ENCODE measurements at regions not wholly inside any gene's neighbourhood (a gene's known extent, or its start where the extent isn't known, plus 50 kb on each side); places are given as distances from the start of the nearest gene placed in this dataset.

DNA sequence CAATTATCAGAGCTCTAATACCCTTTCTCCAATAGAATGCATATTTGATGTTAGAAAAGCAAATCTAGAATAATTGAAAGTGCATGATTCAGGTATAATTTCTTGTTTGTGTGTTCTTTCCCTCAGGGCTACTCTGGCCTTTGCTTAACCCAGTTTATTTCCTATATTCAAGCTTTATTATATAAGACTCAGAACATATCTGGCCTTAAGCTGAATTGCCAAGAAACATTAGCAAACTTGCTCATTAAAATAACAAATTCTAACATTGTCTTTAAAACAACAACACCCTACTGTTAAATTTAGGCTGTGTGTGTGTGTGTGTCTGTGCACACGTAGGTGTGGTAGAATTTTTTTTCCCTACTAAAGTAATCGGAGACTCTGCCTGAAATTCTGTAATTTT, 426.5 kb downstream of the UTRN start:
- Histone ChIP-seq H3K9me3 (no peaks in the 10 kb centered on the region), H3K4me1 (peaks cover 4% of the 10 kb centered on the region), H3K36me3 (no peaks in the 10 kb centered on the region), H3K27me3 (no peaks in the 10 kb centered on the region), H3K4me3 (ENCODE audit: low read depth, low read length) (no peak overlapping the region)
- DNase-seq: no peak
- TF ChIP-seq, protein P1, sequence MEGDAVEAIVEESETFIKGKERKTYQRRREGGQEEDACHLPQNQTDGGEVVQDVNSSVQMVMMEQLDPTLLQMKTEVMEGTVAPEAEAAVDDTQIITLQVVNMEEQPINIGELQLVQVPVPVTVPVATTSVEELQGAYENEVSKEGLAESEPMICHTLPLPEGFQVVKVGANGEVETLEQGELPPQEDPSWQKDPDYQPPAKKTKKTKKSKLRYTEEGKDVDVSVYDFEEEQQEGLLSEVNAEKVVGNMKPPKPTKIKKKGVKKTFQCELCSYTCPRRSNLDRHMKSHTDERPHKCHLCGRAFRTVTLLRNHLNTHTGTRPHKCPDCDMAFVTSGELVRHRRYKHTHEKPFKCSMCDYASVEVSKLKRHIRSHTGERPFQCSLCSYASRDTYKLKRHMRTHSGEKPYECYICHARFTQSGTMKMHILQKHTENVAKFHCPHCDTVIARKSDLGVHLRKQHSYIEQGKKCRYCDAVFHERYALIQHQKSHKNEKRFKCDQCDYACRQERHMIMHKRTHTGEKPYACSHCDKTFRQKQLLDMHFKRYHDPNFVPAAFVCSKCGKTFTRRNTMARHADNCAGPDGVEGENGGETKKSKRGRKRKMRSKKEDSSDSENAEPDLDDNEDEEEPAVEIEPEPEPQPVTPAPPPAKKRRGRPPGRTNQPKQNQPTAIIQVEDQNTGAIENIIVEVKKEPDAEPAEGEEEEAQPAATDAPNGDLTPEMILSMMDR (IDR thresholded peaks at IDR 0.05; ENCODE audit: low read depth, low read length): no peak

DNA sequence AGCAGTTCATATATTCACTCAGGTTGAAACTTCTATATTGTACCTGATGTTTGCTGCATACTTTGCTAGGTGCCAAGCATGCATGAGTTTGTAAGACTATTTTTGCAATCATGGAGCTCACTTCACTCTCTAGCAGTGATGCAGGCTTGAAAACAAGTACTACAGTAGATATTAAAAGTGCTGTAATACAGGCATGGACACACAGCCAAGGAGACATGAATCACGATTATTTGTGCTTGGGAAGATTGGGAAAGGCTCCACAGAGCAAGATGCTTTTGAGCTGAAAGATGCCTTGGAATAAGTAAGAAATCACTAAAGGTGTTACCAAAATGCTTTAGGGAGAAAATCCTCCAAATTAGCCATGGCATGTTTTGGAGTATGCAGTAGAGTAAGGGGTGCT, 427.4 kb downstream of the UTRN start:
- no peak for DNase-seq
- Histone ChIP-seq H3K27me3 (no peaks in the 10 kb centered on the region), H3K36me3 (no peaks in the 10 kb centered on the region), H3K4me3 (ENCODE audit: low read depth, low read length) (no peak overlapping the region), H3K4me1 (peaks cover 2% of the 10 kb centered on the region), H3K9me3 (no peaks in the 10 kb centered on the region)
- TF ChIP-seq, protein P1 (IDR thresholded peaks at IDR 0.05; ENCODE audit: low read depth, low read length): no peak

DNA sequence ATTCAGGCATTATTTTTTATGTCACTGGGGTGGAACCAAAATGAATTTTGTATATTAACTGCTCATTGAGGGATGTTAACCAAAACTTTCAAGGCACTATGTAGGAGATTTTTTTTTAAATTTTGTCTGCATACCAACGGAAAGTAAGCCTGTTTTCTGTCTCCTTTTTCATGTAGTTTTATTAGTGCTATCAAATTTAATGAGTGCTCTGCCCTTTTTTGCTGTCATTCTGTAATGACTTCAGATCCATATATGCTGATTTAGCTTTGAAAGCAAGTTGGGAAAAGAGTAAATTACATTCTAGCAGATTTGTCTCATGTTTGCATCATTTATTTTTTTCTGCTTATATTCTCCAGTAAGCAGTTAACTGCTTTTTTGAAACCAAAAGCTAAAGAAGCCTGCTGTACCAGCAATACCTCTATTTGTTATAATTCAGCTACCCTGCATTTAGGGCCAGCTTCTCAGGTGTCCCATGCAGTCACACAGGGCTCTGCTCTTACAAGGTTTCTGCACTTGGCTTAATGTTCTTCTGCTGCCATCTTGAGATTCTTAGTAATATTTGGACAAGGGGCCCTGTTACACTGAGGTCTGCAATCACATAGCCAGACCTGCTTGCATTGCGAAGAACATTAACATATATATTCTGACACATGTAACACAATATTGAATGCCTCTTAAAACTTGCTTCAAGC, 429.0 kb downstream of the UTRN start:
- DNase-seq: no peak
- no peaks in the 10 kb centered on the region for H3K9me3 ChIP-seq
- no peaks in the 10 kb centered on the region; the same call in 1 of the 2 replicates for H3K4me1 ChIP-seq
- H3K36me3 ChIP-seq: no peaks in the 10 kb centered on the region
- TF ChIP-seq, protein P1 (IDR thresholded peaks at IDR 0.05; ENCODE audit: low read depth, low read length): no peak
- H3K4me3 ChIP-seq (ENCODE audit: low read depth, low read length): no peak overlapping the region
- H3K27me3 ChIP-seq: no peaks in the 10 kb centered on the region

DNA sequence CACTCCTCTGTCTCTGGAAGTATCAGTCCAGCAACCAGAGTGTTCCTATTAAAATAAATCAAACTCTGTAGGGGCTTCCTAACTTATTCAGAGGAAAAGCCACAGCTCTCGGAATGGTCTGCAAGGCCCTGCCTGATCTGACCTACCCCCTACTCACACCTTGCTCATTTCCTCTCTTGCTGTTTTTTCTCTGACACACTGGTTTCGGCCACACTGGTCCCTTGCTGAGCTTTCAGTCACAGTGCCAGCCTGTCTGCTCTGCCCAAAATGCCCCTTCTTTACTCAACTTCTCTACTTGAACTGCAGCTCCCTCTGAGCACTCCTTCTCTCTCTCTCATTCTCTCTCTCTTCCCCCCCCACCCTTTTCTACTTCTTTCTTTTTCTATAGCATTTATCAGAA, 430.2 kb downstream of the UTRN start:
- H3K4me1 ChIP-seq: no peaks in the 10 kb centered on the region; the same call in 1 of the 2 replicates
- no peaks in the 10 kb centered on the region for H3K36me3 ChIP-seq
- no peaks in the 10 kb centered on the region for H3K27me3 ChIP-seq
- no peaks in the 10 kb centered on the region for H3K9me3 ChIP-seq
- no peak overlapping the region for H3K4me3 ChIP-seq (ENCODE audit: low read depth, low read length)
- no peak for DNase-seq
- TF ChIP-seq, protein P1 (IDR thresholded peaks at IDR 0.05; ENCODE audit: low read depth, low read length): no peak

DNA sequence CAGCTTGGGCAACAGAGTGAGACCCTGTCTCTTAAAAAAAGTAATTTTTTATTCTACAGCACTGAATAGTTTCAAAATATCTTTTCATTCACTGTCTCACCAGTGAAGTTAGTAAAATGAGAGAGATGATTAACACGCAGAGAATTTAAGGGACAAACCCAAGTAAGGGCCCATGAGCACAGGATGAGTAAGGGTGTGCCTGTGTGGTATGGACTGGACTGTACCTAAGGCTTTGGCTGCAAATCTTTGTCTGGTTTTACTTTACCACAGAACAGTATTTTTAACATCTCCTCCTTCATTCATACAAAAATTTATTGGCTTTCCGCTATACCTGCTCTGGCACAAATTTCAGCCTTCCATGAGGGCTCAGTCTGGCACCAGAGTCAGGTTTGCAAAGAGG, 433.3 kb downstream of the UTRN start:
- TF ChIP-seq, protein P1 (IDR thresholded peaks at IDR 0.05; ENCODE audit: low read depth, low read length): no peak
- Histone ChIP-seq H3K27me3 (no peaks in the 10 kb centered on the region), H3K9me3 (no peaks in the 10 kb centered on the region), H3K4me1 (no peaks in the 10 kb centered on the region), H3K4me3 (ENCODE audit: low read depth, low read length) (no peak overlapping the region), H3K36me3 (no peaks in the 10 kb centered on the region)
- no peak for DNase-seq

DNA sequence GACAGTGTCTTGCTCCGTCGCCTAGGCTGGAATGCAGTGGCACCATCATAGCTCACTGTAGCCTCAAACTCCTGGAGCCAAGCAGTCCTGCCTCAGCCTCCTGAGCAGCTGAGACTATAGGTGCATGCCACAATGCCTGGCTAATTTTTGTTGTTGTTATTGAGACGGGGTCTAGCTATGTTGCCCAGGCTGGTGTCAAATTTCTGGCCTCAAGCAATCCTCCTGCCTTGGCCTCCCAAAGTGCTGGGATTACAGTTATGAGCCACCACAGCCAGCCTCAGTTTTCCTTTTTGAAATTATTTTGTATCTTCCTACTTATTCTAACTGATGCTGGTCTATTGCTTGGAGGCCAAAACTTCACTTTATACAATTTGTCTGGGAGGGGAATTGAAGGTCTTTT, 436.1 kb downstream of the UTRN start:
- Histone ChIP-seq H3K36me3 (no peaks in the 10 kb centered on the region), H3K9me3 (no peaks in the 10 kb centered on the region), H3K4me1 (0 out of 2 replicates have a peak, but pooled peaks cover 3% of the 10 kb centered on the region), H3K27me3 (no peaks in the 10 kb centered on the region), H3K4me3 (ENCODE audit: low read depth, low read length) (no peak overlapping the region)
- TF ChIP-seq, protein P1 (IDR thresholded peaks at IDR 0.05; ENCODE audit: low read depth, low read length): no peak
- DNase-seq: no peak
